ENCODE measurements at regions not wholly inside any gene's neighbourhood (a gene's known extent, or its start where the extent isn't known, plus 50 kb on each side); places are given as distances from the start of the nearest gene placed in this dataset.
"Not testable (repeated sequence)": the region's sequence is repeated elsewhere in the genome, so short reads cannot be mapped to it uniquely, and the experiment has no call there.

GRCh38 chr3:13228169-13228568 is 154.9 kb upstream of the IQSEC1 start:
- not testable (repeated sequence) for H3K79me1 ChIP-seq (ENCODE audit: low read length); H3K9me3 ChIP-seq (ENCODE audit: insufficient read depth, low read depth, low read length); H3K79me2 ChIP-seq (ENCODE audit: control insufficient read depth, insufficient read depth, low read length, poor library complexity); H3K9ac ChIP-seq (ENCODE audit: low read length); H3K27me3 ChIP-seq (ENCODE audit: insufficient read depth, low read length); H3K4ac ChIP-seq (ENCODE audit: low read depth, low read length); H2AK5ac ChIP-seq (ENCODE audit: low read length); H3K27ac ChIP-seq (ENCODE audit: low read depth, low read length); H3K14ac ChIP-seq (ENCODE audit: low read length); H3K4me2 ChIP-seq (ENCODE audit: low read length); H2BK120ac ChIP-seq (ENCODE audit: insufficient read depth, low read length, poor library complexity); H2AFZ ChIP-seq (ENCODE audit: insufficient read depth, low read length, poor library complexity); H2BK5ac ChIP-seq (ENCODE audit: low read depth, low read length, poor library complexity); H4K8ac ChIP-seq (ENCODE audit: low read depth, low read length); H3K18ac ChIP-seq (ENCODE audit: low read length); H4K91ac ChIP-seq (ENCODE audit: low read depth, low read length); H3K23ac ChIP-seq (ENCODE audit: low read length); H3K4me3 ChIP-seq (ENCODE audit: low read depth, low read length); H3K4me1 ChIP-seq (ENCODE audit: control insufficient read depth in 1 of 2, insufficient read depth in 2 of 2, low read length in 2 of 2); H2BK12ac ChIP-seq (ENCODE audit: low read length); DNase-seq; H3K36me3 ChIP-seq (ENCODE audit: control insufficient read depth in 1 of 2, insufficient read depth in 2 of 2, low read length in 2 of 2); H4K12ac ChIP-seq (ENCODE audit: low read depth, low read length)
- no CpG with 5 or more reads among the region's 12 CpGs for WGBS (ENCODE audit: extremely low coverage, insufficient coverage, insufficient read length)

GRCh38 chr3:13227315-13228165 is 154.3 kb upstream of the IQSEC1 start:
- Histone ChIP-seq H2BK120ac (ENCODE audit: insufficient read depth, low read length, poor library complexity) (no peak overlapping the region), H3K79me2 (ENCODE audit: control insufficient read depth, insufficient read depth, low read length, poor library complexity) (no peaks in the 10 kb centered on the region), H3K4ac (ENCODE audit: low read depth, low read length) (no peak overlapping the region), H3K27ac (ENCODE audit: low read depth, low read length) (no peak overlapping the region), H3K27me3 (ENCODE audit: insufficient read depth, low read length) (no peaks in the 10 kb centered on the region), H2BK12ac (ENCODE audit: low read length) (no peak overlapping the region), H3K4me1 (ENCODE audit: control insufficient read depth in 1 of 2, insufficient read depth in 2 of 2, low read length in 2 of 2) (peaks cover 0 to 3% of the 10 kb centered on the region in 2 experiments), H4K91ac (ENCODE audit: low read depth, low read length) (no peak overlapping the region), H2AK5ac (ENCODE audit: low read length) (no peak overlapping the region), H3K14ac (ENCODE audit: low read length) (no peak overlapping the region), H4K12ac (ENCODE audit: low read depth, low read length) (no peak overlapping the region), H3K79me1 (ENCODE audit: low read length) (no peaks in the 10 kb centered on the region), H3K18ac (ENCODE audit: low read length) (no peak overlapping the region), H2BK5ac (ENCODE audit: low read depth, low read length, poor library complexity) (no peak overlapping the region), H3K4me3 (ENCODE audit: low read depth, low read length) (no peak overlapping the region), H3K23ac (ENCODE audit: low read length) (no peak overlapping the region), H4K8ac (ENCODE audit: low read depth, low read length) (no peak overlapping the region), H3K4me2 (ENCODE audit: low read length) (no peak overlapping the region), H3K36me3 (ENCODE audit: control insufficient read depth in 1 of 2, insufficient read depth in 2 of 2, low read length in 2 of 2) (no peaks in the 10 kb centered on the region), H2AFZ (ENCODE audit: insufficient read depth, low read length, poor library complexity) (no peak overlapping the region), H3K9ac (ENCODE audit: low read length) (peak overlapping the region; percentile 38), H3K9me3 (ENCODE audit: insufficient read depth, low read depth, low read length) (peaks cover 3% of the 10 kb centered on the region)
- WGBS (ENCODE audit: extremely low coverage, insufficient coverage, insufficient read length) = no CpG with 5 or more reads among the region's 23 CpGs
- DNase-seq = no peak

GRCh38 chr3:13224967-13225366 is 151.7 kb upstream of the IQSEC1 start:
- Histone ChIP-seq H4K12ac (ENCODE audit: low read depth, low read length) (no peak overlapping the region), H3K4me3 (ENCODE audit: low read depth, low read length) (no peak overlapping the region), H3K9me3 (ENCODE audit: insufficient read depth, low read depth, low read length) (peaks cover 3% of the 10 kb centered on the region), H3K4ac (ENCODE audit: low read depth, low read length) (no peak overlapping the region), H2BK5ac (ENCODE audit: low read depth, low read length, poor library complexity) (no peak overlapping the region), H3K27me3 (ENCODE audit: insufficient read depth, low read length) (no peaks in the 10 kb centered on the region), H3K14ac (ENCODE audit: low read length) (no peak overlapping the region), H2AFZ (ENCODE audit: insufficient read depth, low read length, poor library complexity) (no peak overlapping the region), H2AK5ac (ENCODE audit: low read length) (no peak overlapping the region), H3K4me1 (ENCODE audit: control insufficient read depth in 1 of 2, insufficient read depth in 2 of 2, low read length in 2 of 2) (peaks cover 0 to 3% of the 10 kb centered on the region in 2 experiments), H2BK12ac (ENCODE audit: low read length) (no peak overlapping the region), H3K18ac (ENCODE audit: low read length) (no peak overlapping the region), H3K23ac (ENCODE audit: low read length) (no peak overlapping the region), H3K79me2 (ENCODE audit: control insufficient read depth, insufficient read depth, low read length, poor library complexity) (no peaks in the 10 kb centered on the region), H3K27ac (ENCODE audit: low read depth, low read length) (no peak overlapping the region), H3K4me2 (ENCODE audit: low read length) (no peak overlapping the region), H3K9ac (ENCODE audit: low read length) (no peak overlapping the region), H4K91ac (ENCODE audit: low read depth, low read length) (no peak overlapping the region), H3K79me1 (ENCODE audit: low read length) (no peaks in the 10 kb centered on the region), H3K36me3 (ENCODE audit: control insufficient read depth in 1 of 2, insufficient read depth in 2 of 2, low read length in 2 of 2) (no peaks in the 10 kb centered on the region), H4K8ac (ENCODE audit: low read depth, low read length) (no peak overlapping the region), H2BK120ac (ENCODE audit: insufficient read depth, low read length, poor library complexity) (no peak overlapping the region)
- no peak for DNase-seq
- no CpG with 5 or more reads among the region's 4 CpGs for WGBS (ENCODE audit: extremely low coverage, insufficient coverage, insufficient read length)

GRCh38 chr3:13223574-13224237 is 150.5 kb upstream of the IQSEC1 start:
- H2BK120ac ChIP-seq (ENCODE audit: insufficient read depth, low read length, poor library complexity) = no peak overlapping the region
- WGBS (ENCODE audit: extremely low coverage, insufficient coverage, insufficient read length) = no CpG with 5 or more reads among the region's 17 CpGs

More at GRCh38 chr3:13223574-13224237, 150.5 kb upstream of the IQSEC1 start:
- H4K12ac ChIP-seq (ENCODE audit: low read depth, low read length) = no peak overlapping the region
- H3K4ac ChIP-seq (ENCODE audit: low read depth, low read length) = no peak overlapping the region
- H3K36me3 ChIP-seq (ENCODE audit: control insufficient read depth in 1 of 2, insufficient read depth in 2 of 2, low read length in 2 of 2) = no peaks in the 10 kb centered on the region
- H2AK5ac ChIP-seq (ENCODE audit: low read length) = no peak overlapping the region
- H3K9me3 ChIP-seq (ENCODE audit: insufficient read depth, low read depth, low read length) = peaks cover 3% of the 10 kb centered on the region
- no peak overlapping the region for H4K8ac ChIP-seq (ENCODE audit: low read depth, low read length)
- peaks cover 3 to 4% of the 10 kb centered on the region in 2 experiments for H3K4me1 ChIP-seq (ENCODE audit: control insufficient read depth in 1 of 2, insufficient read depth in 2 of 2, low read length in 2 of 2)
- H3K79me2 ChIP-seq (ENCODE audit: control insufficient read depth, insufficient read depth, low read length, poor library complexity) = no peaks in the 10 kb centered on the region
- no peak overlapping the region for H3K4me2 ChIP-seq (ENCODE audit: low read length)
- no peak overlapping the region for H3K4me3 ChIP-seq (ENCODE audit: low read depth, low read length)
- H3K9ac ChIP-seq (ENCODE audit: low read length) = no peak overlapping the region
- no peak overlapping the region for H3K14ac ChIP-seq (ENCODE audit: low read length)
- no peaks in the 10 kb centered on the region for H3K27me3 ChIP-seq (ENCODE audit: insufficient read depth, low read length)
- no peak overlapping the region for H2BK12ac ChIP-seq (ENCODE audit: low read length)
- H2AFZ ChIP-seq (ENCODE audit: insufficient read depth, low read length, poor library complexity) = no peak overlapping the region
- no peak overlapping the region for H3K18ac ChIP-seq (ENCODE audit: low read length)
- no peak overlapping the region for H3K23ac ChIP-seq (ENCODE audit: low read length)
- no peak overlapping the region for H4K91ac ChIP-seq (ENCODE audit: low read depth, low read length)
- peak; percentile 38 to 70 for DNase-seq
- no peaks in the 10 kb centered on the region for H3K79me1 ChIP-seq (ENCODE audit: low read length)
- H3K27ac ChIP-seq (ENCODE audit: low read depth, low read length) = no peak overlapping the region
- no peak overlapping the region for H2BK5ac ChIP-seq (ENCODE audit: low read depth, low read length, poor library complexity)
